Chondrocyte (in vitro differentiated cells): ENCODE measurements at regions not wholly inside any gene's neighbourhood (a gene's known extent, or its start where the extent isn't known, plus 50 kb on each side); places are given as distances from the start of the nearest gene placed in this dataset.

ENCODE experiments used
- DNase-seq: peaks from one replicate; pipeline ENCODE4 v3.0.0; 2021; ENCODE audit warnings: mixed read lengths, low spot score
- H3K27ac Mint-ChIP-seq: one replicate; pipeline ENCODE4 v1.8.0; 2021; ENCODE audit warnings: mild to moderate bottlenecking, moderate library complexity, mixed read lengths; ENCODE audit not compliant: unreplicated experiment
- H3K27me3 Mint-ChIP-seq: 2 replicates; pipeline ENCODE4 v1.8.0; 2021; ENCODE audit warnings: low read depth, mixed read lengths
- H3K36me3 Mint-ChIP-seq: 2 replicates; pipeline ENCODE4 v1.8.0; 2021; ENCODE audit warnings: low read depth, mixed read lengths
- H3K4me1 Mint-ChIP-seq: 2 replicates; pipeline ENCODE4 v1.8.0; 2021; ENCODE audit warnings: low read depth, mild to moderate bottlenecking, mixed read lengths
- H3K4me3 Mint-ChIP-seq: one replicate; pipeline ENCODE4 v1.8.0; 2021; ENCODE audit warnings: mild to moderate bottlenecking, moderate library complexity, mixed read lengths; ENCODE audit not compliant: unreplicated experiment
- H3K9me3 Mint-ChIP-seq: 2 replicates; pipeline ENCODE4 v1.8.0; 2021; ENCODE audit warnings: low read depth, mixed read lengths
- CTCF ChIP-seq: fragments of 200-600 bp; sonication (generic); IDR thresholded peaks from 2 replicates; pipeline ENCODE4 v1.5.0; 2021; ENCODE audit warnings: antibody characterized with exemption, mild to moderate bottlenecking, moderate library complexity

- Mint-ChIP-seq H3K4me1 (peaks cover 24% of the 10 kb centered on the region), H3K4me3 (no peak overlapping the region), H3K9me3 (peaks cover 24% of the 10 kb centered on the region), H3K36me3 (peaks cover 2% of the 10 kb centered on the region), H3K27me3 (no peaks in the 10 kb centered on the region), H3K27ac (no peak overlapping the region)
- no peak for TF ChIP-seq CTCF
- no peak for DNase-seq
These were observed 148.3 kb downstream of the RBM43 start for GRCh38 chr2:151113318-151113717.

- Mint-ChIP-seq H3K27me3 (no peaks in the 10 kb centered on the region), H3K4me1 (peaks cover 24% of the 10 kb centered on the region), H3K36me3 (no peaks in the 10 kb centered on the region), H3K27ac (peak overlapping the region; percentile 24), H3K4me3 (no peak overlapping the region), H3K9me3 (peaks cover 18% of the 10 kb centered on the region)
- no peak for TF ChIP-seq CTCF
- DNase-seq = no peak
These were observed 149.9 kb downstream of the RBM43 start for GRCh38 chr2:151111599-151112278.

- DNase-seq = no peak
These were observed 154.7 kb downstream of the RBM43 start for GRCh38 chr2:151106805-151107506.

GRCh38 chr2:151103551-151103950 lies 158.1 kb downstream of the RBM43 start:
- Mint-ChIP-seq H3K27ac (no peak overlapping the region), H3K36me3 (no peaks in the 10 kb centered on the region), H3K4me3 (no peak overlapping the region), H3K4me1 (no peaks in the 10 kb centered on the region), H3K9me3 (peaks cover 4% of the 10 kb centered on the region), H3K27me3 (no peaks in the 10 kb centered on the region)
- DNase-seq = no peak
- TF ChIP-seq CTCF = no peak

More at GRCh38 chr2:151106805-151107506, 154.7 kb downstream of the RBM43 start:
- H3K36me3 Mint-ChIP-seq = no peaks in the 10 kb centered on the region
- H3K4me1 Mint-ChIP-seq = peaks cover 13% of the 10 kb centered on the region
- H3K9me3 Mint-ChIP-seq = peaks cover 15% of the 10 kb centered on the region
- H3K27ac Mint-ChIP-seq = no peak overlapping the region
- no peak overlapping the region for H3K4me3 Mint-ChIP-seq
- TF ChIP-seq CTCF = no peak
- H3K27me3 Mint-ChIP-seq = no peaks in the 10 kb centered on the region

GRCh38 chr2:151102226-151102625 lies 159.4 kb downstream of the RBM43 start:
- no peak for TF ChIP-seq CTCF
- Mint-ChIP-seq H3K4me3 (no peak overlapping the region), H3K4me1 (peaks cover 2% of the 10 kb centered on the region), H3K36me3 (no peaks in the 10 kb centered on the region), H3K9me3 (no peaks in the 10 kb centered on the region), H3K27me3 (no peaks in the 10 kb centered on the region), H3K27ac (no peak overlapping the region)
- no peak for DNase-seq
